HCT116 (cell line): ENCODE measurements at regions not wholly inside any gene's neighbourhood (a gene's known extent, or its start where the extent isn't known, plus 50 kb on each side); places are given as distances from the start of the nearest gene placed in this dataset.

ENCODE experiments used
- ATAC-seq: fragments of 200-7000 bp; cut with Tn5 transposase; 2 replicates; pipeline ENCODE4 v1.9.1; 2020; ENCODE audit warnings: mild to moderate bottlenecking, moderate library complexity
- BruUV-seq: library from RNA; stranded (reverse); fragments of 400-500 nt; replicated peaks from 2 replicates; lab custom pipeline; 2021; lab: Mats Ljungman, UMichigan
- CTCF ChIA-PET: fragments of 300-600 bp; sonication (Branson Sonifier 250); formaldehyde crosslinking; loops from one replicate; lab custom pipeline; 2021; ENCODE audit warnings: antibody characterized with exemption; lab: Charles Lee
- POLR2A ChIA-PET: fragments of 300-600, 350-600 bp; sonication (Branson Sonifier 250); formaldehyde crosslinking; loops from one replicate; lab custom pipeline; 2021; ENCODE audit warnings: antibody characterized with exemption; lab: Charles Lee
- RAD21 ChIA-PET, 2 experiments: fragments of 300-600 bp; sonication (Branson Sonifier 250); formaldehyde crosslinking; loops; one replicate each; lab custom pipeline; 2023; ENCODE audit warnings: low total read pairs in 2 of 2; ENCODE audit not compliant: uncharacterized antibody in 2 of 2, unreplicated experiment in 2 of 2, low non-redundant PET in 1 of 2; lab: Charles Lee
- DNase-seq: peaks from one replicate; pipeline ENCODE4 v3.0.0-alpha.2; 2010; ENCODE audit warnings: low read depth, low spot score
- H2AFZ ChIP-seq: fragments of 200-600 bp; shearing (Covaris generic), sonication (generic); 2 replicates; pipeline ENCODE4 v1.6.1; 2017; ENCODE audit warnings: low read depth, mixed run types, mixed read lengths, antibody characterized with exemption, low read length; ENCODE audit not compliant: poor library complexity, severe bottlenecking
- H3K27ac ChIP-seq: 2 replicates; pipeline ENCODE4 v1.5.1; 2012; ENCODE audit warnings: low read depth, low read length
- H3K27me3 ChIP-seq: fragments of 200-600 bp; sonication (generic); 2 replicates; pipeline ENCODE4 v1.6.1; 2016; ENCODE audit warnings: mixed run types, low read length, mixed read lengths; ENCODE audit not compliant: insufficient read depth
- H3K36me3 ChIP-seq, 2 experiments: fragments of 200-500 bp in 1 of 2; fragments of 200-600 bp in 1 of 2; sonication (Bioruptor generic) in 1 of 2; sonication (generic) in 1 of 2; 2 replicates each; pipeline versions ENCODE4 v1.5.1 to v1.6.1; 2014 to 2016; ENCODE audit warnings: low read length in 2 of 2, inconsistent platforms in 1 of 2, mixed read lengths in 1 of 2, mixed run types in 1 of 2; ENCODE audit not compliant: insufficient read depth in 2 of 2, control insufficient read depth in 1 of 2
- H3K4me1 ChIP-seq, 2 experiments: fragments of 200-600 bp in 1 of 2; sonication (generic) in 1 of 2; 2 replicates each; pipeline versions ENCODE4 v1.5.1 to v1.6.1; 2012 to 2017; ENCODE audit warnings: low read length in 2 of 2, inconsistent platforms in 1 of 2, mild to moderate bottlenecking in 1 of 2, mixed read lengths in 1 of 2, mixed run types in 1 of 2, moderate library complexity in 1 of 2; ENCODE audit not compliant: insufficient read depth in 2 of 2, control insufficient read depth in 1 of 2
- H3K4me2 ChIP-seq: fragments of 200-600 bp; sonication (generic); 2 replicates; pipeline ENCODE4 v1.6.1; 2017; ENCODE audit warnings: mixed run types, low read length, mixed read lengths
- H3K4me3 ChIP-seq, 2 experiments: fragments of 200-600 bp in 1 of 2; sonication (generic) in 1 of 2; replicated peaks in 1 of 2; 2 replicates each; pipeline ENCODE4 v1.5.1; 2011 to 2016; ENCODE audit warnings: low read length in 2 of 2, control low read depth in 1 of 2, low read depth in 1 of 2, mild to moderate bottlenecking in 1 of 2, mixed read lengths in 1 of 2, mixed run types in 1 of 2
- H3K79me2 ChIP-seq: fragments of 200-600 bp; sonication (generic); 2 replicates; pipeline ENCODE4 v1.6.1; 2017; ENCODE audit warnings: mild to moderate bottlenecking, mixed run types, low read length, moderate library complexity, mixed read lengths; ENCODE audit not compliant: insufficient read depth
- H3K9ac ChIP-seq: fragments of 200-600 bp; sonication (generic); 2 replicates; pipeline ENCODE4 v1.6.1; 2016; ENCODE audit warnings: low read length, mixed read lengths
- H3K9me2 ChIP-seq: fragments of 200-600 bp; sonication (generic), shearing (Covaris generic); 2 replicates; pipeline ENCODE4 v1.6.1; 2017; ENCODE audit warnings: mixed run types, mild to moderate bottlenecking, moderate library complexity; ENCODE audit not compliant: insufficient read depth
- H3K9me3 ChIP-seq, 2 experiments: fragments of 200-500 bp in 1 of 2; fragments of 200-600 bp in 1 of 2; sonication (Bioruptor generic) in 1 of 2; sonication (generic) in 1 of 2; 2 replicates each; pipeline ENCODE4 v1.6.1; 2014 to 2017; ENCODE audit warnings: low read length in 2 of 2, mixed read lengths in 2 of 2, inconsistent platforms in 1 of 2, low read depth in 1 of 2, mild to moderate bottlenecking in 1 of 2, mixed run types in 1 of 2, moderate library complexity in 1 of 2; ENCODE audit not compliant: control insufficient read depth in 1 of 2, insufficient read depth in 1 of 2
- H4K20me1 ChIP-seq: fragments of 200-600 bp; sonication (generic), shearing (Covaris generic); 2 replicates; pipeline ENCODE4 v1.6.1; 2017; ENCODE audit warnings: mixed run types, mild to moderate bottlenecking, moderate library complexity; ENCODE audit not compliant: insufficient read depth
- ATF3 ChIP-seq: IDR thresholded peaks from 2 replicates; pipeline ENCODE4 v1.6.1; 2012
- CEBPB ChIP-seq: IDR thresholded peaks from 2 replicates; pipeline ENCODE4 v1.6.1; 2012; ENCODE audit warnings: low read depth
- CTCF ChIP-seq, 3 experiments: fragments of 200-600 bp in 1 of 3; sonication (generic) in 1 of 3; IDR thresholded peaks in 2 of 3; conservative IDR thresholded peaks in 1 of 3; 2 replicates each; pipeline ENCODE4 v1.5.1; 2012 to 2017; ENCODE audit warnings: low read depth in 2 of 3, low read length in 2 of 3, antibody characterized with exemption in 1 of 3, borderline replicate concordance in 1 of 3, control low read depth in 1 of 3, mild to moderate bottlenecking in 1 of 3, mixed read lengths in 1 of 3, mixed run types in 1 of 3, moderate library complexity in 1 of 3; ENCODE audit not compliant: insufficient read depth in 1 of 3
- EGR1 ChIP-seq: IDR thresholded peaks from 2 replicates; pipeline ENCODE4 v1.6.1; 2012; ENCODE audit warnings: low read depth
- EZH2 ChIP-seq: fragments of 200-600 bp; sonication (generic); IDR thresholded peaks from 2 replicates; pipeline ENCODE4 v1.6.1; 2017; ENCODE audit warnings: antibody characterized with exemption, mixed run types
- EZH2phosphoT487 ChIP-seq: fragments of 200-600 bp; IDR thresholded peaks from 2 replicates; pipeline ENCODE4 v1.6.1; 2018; ENCODE audit warnings: antibody characterized with exemption, borderline replicate concordance
- POLR2A ChIP-seq: IDR thresholded peaks from 2 replicates; pipeline ENCODE4 v1.7.0; 2011; ENCODE audit warnings: borderline replicate concordance; ENCODE audit not compliant: insufficient read depth, insufficient read length; ENCODE audit errors: extremely low read depth
- POLR2AphosphoS5 ChIP-seq: IDR thresholded peaks from 2 replicates; pipeline ENCODE4 v1.6.1; 2011; ENCODE audit warnings: mild to moderate bottlenecking, low read depth, low read length, moderate library complexity
- REST ChIP-seq: IDR thresholded peaks from 2 replicates; pipeline ENCODE4 v1.6.1; 2012; ENCODE audit warnings: low read depth
- SRF ChIP-seq: IDR thresholded peaks from 2 replicates; pipeline ENCODE4 v1.6.1; 2012; ENCODE audit warnings: low read depth
- TCF7L2 ChIP-seq: IDR thresholded peaks from 2 replicates; pipeline ENCODE4 v1.7.0; 2011; ENCODE audit warnings: borderline replicate concordance, inconsistent platforms; ENCODE audit not compliant: insufficient read depth, insufficient read length; ENCODE audit errors: extremely low read depth
- YY1 ChIP-seq: IDR thresholded peaks from 2 replicates; pipeline ENCODE4 v1.6.1; 2011; ENCODE audit warnings: low read length, low read depth, moderate library complexity, mild to moderate bottlenecking; ENCODE audit not compliant: insufficient replicate concordance; ENCODE audit errors: extremely low read depth
- ZBTB33 ChIP-seq: IDR thresholded peaks from 2 replicates; pipeline ENCODE4 v1.6.1; 2011; ENCODE audit warnings: mild to moderate bottlenecking, low read length, moderate library complexity; ENCODE audit not compliant: insufficient replicate concordance; ENCODE audit errors: extremely low read depth
- ZNF274 ChIP-seq: fragments of 200-500 bp; sonication (Bioruptor generic); IDR thresholded peaks from 2 replicates; pipeline ENCODE4 v1.6.1; 2014; ENCODE audit warnings: mild to moderate bottlenecking, low read depth, low read length, inconsistent platforms
- intact Hi-C: fragments of 100-400 bp; cut with micrococcal nuclease; formaldehyde crosslinking; loops from 2 replicates; pipeline ENCODE4 v1.10.0; 2022

- Histone ChIP-seq H3K9ac (no peak overlapping the region), H3K27me3 (no peaks in the 10 kb centered on the region), H3K4me1 (peaks cover 12 to 20% of the 10 kb centered on the region in 2 experiments), H3K9me2 (no peaks in the 10 kb centered on the region), H3K27ac (no peak overlapping the region), H3K36me3 (no peaks in the 10 kb centered on the region), H4K20me1 (no peaks in the 10 kb centered on the region), H3K79me2 (no peaks in the 10 kb centered on the region), H3K4me2 (no peak overlapping the region), H2AFZ (no peak overlapping the region), H3K9me3 (no peaks in the 10 kb centered on the region), H3K4me3 (no peak overlapping the region)
- no peak for ATAC-seq
- no TSS peak for BruUV-seq
- ChIA-PET POLR2A (interaction anchor here (1.7 kb wide), 1 partner anchor 75 kb away, joined by 4 read pairs; the partner anchor contains the start of gene RALY), CTCF (no interaction called here), RAD21 (no interaction called here)
- no peak for DNase-seq
- TF ChIP-seq CEBPB: no peak
- no peak for TF ChIP-seq YY1
- no peak for TF ChIP-seq EZH2phosphoT487
- TF ChIP-seq POLR2A: no peak
- no peak for TF ChIP-seq CTCF (IDR thresholded peaks at IDR 0.05 in 2 of 3, conservative IDR thresholded peaks at IDR 0.05 in 1 of 3; ENCODE audit: borderline replicate concordance in 1 of 3, insufficient read depth in 1 of 3, low read depth in 2 of 3, low read length in 2 of 3)
- TF ChIP-seq ATF3: no peak
- TF ChIP-seq ZBTB33: no peak
- TF ChIP-seq EGR1: no peak
- TF ChIP-seq ZNF274: no peak
- TF ChIP-seq REST: no peak
- no peak for TF ChIP-seq EZH2
- no peak for TF ChIP-seq SRF
- TF ChIP-seq POLR2AphosphoS5: no peak
- TF ChIP-seq TCF7L2: no peak
- intact Hi-C loops: no loop called here
Observed at GRCh38 chr20:33918662-33919061, 75.0 kb upstream of the RALY start.
